Skeletal muscle tissue (tissue), 3 donors: ENCODE measurements at regions not wholly inside any gene's neighbourhood (a gene's known extent, or its start where the extent isn't known, plus 50 kb on each side); places are given as distances from the start of the nearest gene placed in this dataset.

Experiments
- H3K27ac ChIP-seq: one replicate; pipeline ENCODE4 v1.7.0; 2013; ENCODE audit warnings: mild to moderate bottlenecking, low read depth, low read length, inconsistent platforms
- H3K27me3 ChIP-seq, 3 donors: one replicate each; pipeline ENCODE4 v1.7.0; 2013; ENCODE audit warnings: low read length in 3 of 3; ENCODE audit not compliant: control insufficient read depth in 3 of 3, insufficient read depth in 3 of 3
- H3K36me3 ChIP-seq, 3 donors: one replicate each; pipeline ENCODE4 v1.7.0; 2013; ENCODE audit warnings: low read length in 3 of 3; ENCODE audit not compliant: control insufficient read depth in 3 of 3, insufficient read depth in 3 of 3
- H3K4me1 ChIP-seq, 3 donors: one replicate each; pipeline ENCODE4 v1.7.0; 2013; ENCODE audit warnings: low read length in 3 of 3, mild to moderate bottlenecking in 3 of 3; ENCODE audit not compliant: control insufficient read depth in 3 of 3, insufficient read depth in 3 of 3
- H3K4me3 ChIP-seq, 3 donors: one replicate each; pipeline ENCODE4 v1.7.0; 2013; ENCODE audit warnings: low read length in 3 of 3
- H3K9ac ChIP-seq, 3 donors: one replicate each; pipeline ENCODE4 v1.7.0; 2013; ENCODE audit warnings: low read length in 3 of 3, mild to moderate bottlenecking in 3 of 3, moderate library complexity in 2 of 3, low read depth in 1 of 3
- H3K9me3 ChIP-seq, 3 donors: one replicate each; pipeline ENCODE4 v1.7.0; 2013; ENCODE audit warnings: low read length in 3 of 3; ENCODE audit not compliant: control insufficient read depth in 3 of 3
- donor health status: Osteomylitis.

DNA sequence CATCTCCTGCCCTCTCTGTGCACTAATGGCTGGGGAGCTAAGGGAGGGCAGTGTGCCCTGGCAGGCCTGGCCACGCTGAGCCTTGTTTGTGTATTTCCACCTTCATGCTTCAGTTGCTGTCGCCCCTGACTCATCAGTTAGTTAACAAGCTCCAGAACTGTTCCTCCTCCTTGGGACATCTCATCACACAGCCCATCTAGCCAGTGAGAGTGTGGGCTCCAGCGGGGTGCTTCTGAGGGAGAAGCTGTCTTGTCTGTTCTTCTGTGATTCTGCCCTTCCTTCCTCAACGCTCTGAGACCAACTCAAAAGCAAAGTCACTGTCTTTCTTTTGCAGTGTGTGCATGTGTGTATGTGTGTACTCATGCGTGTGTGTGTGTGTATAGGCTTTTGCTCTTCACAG lies 58.3 kb upstream of the CPEB4 start:
- Histone ChIP-seq H3K4me1 (peaks cover 21 to 27% (median 23%) of the 10 kb centered on the region in 3 donors), H3K4me3 (no peak overlapping the region), H3K27ac (no peak overlapping the region), H3K36me3 (no peaks in the 10 kb centered on the region), H3K9ac (no peak overlapping the region), H3K27me3 (no peaks in the 10 kb centered on the region), H3K9me3 (no peaks in the 10 kb centered on the region)

DNA sequence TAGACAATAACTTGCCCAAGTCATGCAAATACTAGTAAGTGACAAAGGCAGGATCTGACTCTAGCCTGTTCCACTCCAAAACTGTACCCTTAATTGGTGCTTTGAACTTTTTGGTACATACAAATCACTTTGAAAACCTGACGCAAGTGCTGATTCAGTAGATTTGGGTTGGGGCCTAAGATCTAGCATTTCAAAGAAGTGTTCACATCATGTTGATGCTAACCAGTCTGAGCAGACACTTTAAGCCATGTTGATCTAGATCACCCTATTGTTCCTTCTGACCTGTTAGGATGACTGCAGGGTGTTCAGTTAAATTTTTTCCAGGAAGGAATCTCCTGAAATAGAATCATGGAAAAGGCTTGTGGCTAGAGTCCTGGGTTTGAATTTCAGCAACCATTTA lies 57.7 kb upstream of the CPEB4 start:
- Histone ChIP-seq H3K9ac (no peak overlapping the region), H3K27ac (no peak overlapping the region), H3K4me3 (no peak overlapping the region), H3K9me3 (no peaks in the 10 kb centered on the region), H3K36me3 (no peaks in the 10 kb centered on the region), H3K27me3 (no peaks in the 10 kb centered on the region), H3K4me1 (peaks cover 23 to 27% (median 26%) of the 10 kb centered on the region in 3 donors)

- peaks cover 26 to 32% (median 30%) of the 10 kb centered on the region in 3 donors for H3K4me1 ChIP-seq
- H3K27ac ChIP-seq = no peak overlapping the region
- H3K27me3 ChIP-seq = no peaks in the 10 kb centered on the region
- no peak overlapping the region for H3K9ac ChIP-seq
- no peaks in the 10 kb centered on the region for H3K9me3 ChIP-seq
- H3K36me3 ChIP-seq = no peaks in the 10 kb centered on the region
- H3K4me3 ChIP-seq = no peak overlapping the region
These were observed 56.8 kb upstream of the CPEB4 start for GRCh38 chr5:173831196-173831914.

GRCh38 chr5:173832386-173832785 lies 55.8 kb upstream of the CPEB4 start:
- no peaks in the 10 kb centered on the region for H3K36me3 ChIP-seq
- H3K9ac ChIP-seq = no peak overlapping the region
- H3K4me1 ChIP-seq = peaks cover 26 to 32% (median 30%) of the 10 kb centered on the region in 3 donors
- H3K27me3 ChIP-seq = no peaks in the 10 kb centered on the region
- no peak overlapping the region for H3K4me3 ChIP-seq
- no peak overlapping the region for H3K27ac ChIP-seq
- H3K9me3 ChIP-seq = no peaks in the 10 kb centered on the region

GRCh38 chr5:173833196-173833985 lies 54.8 kb upstream of the CPEB4 start:
- H3K9me3 ChIP-seq = no peaks in the 10 kb centered on the region
- H3K4me1 ChIP-seq = peaks cover 26 to 32% (median 30%) of the 10 kb centered on the region in 3 donors
- H3K9ac ChIP-seq = no peak overlapping the region
- no peaks in the 10 kb centered on the region for H3K36me3 ChIP-seq
- H3K4me3 ChIP-seq = peak overlapping the region in 1 of 3 donors; percentile 31
- H3K27ac ChIP-seq = peak overlapping the region; percentile 6
- H3K27me3 ChIP-seq = no peaks in the 10 kb centered on the region

DNA sequence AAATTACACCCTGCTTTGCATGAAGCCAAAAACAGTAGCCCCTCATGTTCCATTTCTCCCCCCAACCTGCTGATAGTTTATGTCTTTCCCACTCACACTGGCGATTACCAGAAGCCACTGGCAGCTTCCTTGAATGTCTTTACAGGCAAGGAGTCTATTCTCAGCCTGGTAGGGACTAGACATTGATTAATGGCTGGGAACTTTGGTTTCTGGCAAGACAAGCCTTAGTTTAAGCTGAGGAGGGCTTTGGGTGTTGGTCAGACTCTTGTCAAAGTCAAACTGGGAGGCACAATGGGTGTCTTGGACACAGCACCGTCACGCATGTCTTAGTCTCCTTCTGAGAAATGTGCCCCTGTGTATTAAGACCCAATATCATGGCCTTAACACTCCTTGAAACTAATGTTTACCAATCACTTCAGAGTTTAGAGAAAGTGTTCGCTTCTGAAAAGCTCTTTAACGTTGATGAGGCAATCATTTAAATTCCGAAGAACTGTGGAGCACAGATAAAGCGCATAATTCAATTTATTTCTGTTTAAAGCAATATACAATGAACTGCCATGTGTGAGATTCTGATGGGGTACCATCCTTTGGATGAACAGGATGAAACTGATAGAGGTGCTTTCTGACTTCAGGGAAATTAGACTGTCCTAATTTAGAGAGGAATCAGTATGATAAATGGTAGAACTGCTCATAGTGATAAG lies 53.9 kb upstream of the CPEB4 start:
- Histone ChIP-seq H3K4me1 (peaks cover 26 to 32% (median 30%) of the 10 kb centered on the region in 3 donors), H3K9ac (no peak overlapping the region), H3K9me3 (no peaks in the 10 kb centered on the region), H3K36me3 (no peaks in the 10 kb centered on the region), H3K27ac (peak overlapping the region; percentile 6), H3K27me3 (no peaks in the 10 kb centered on the region), H3K4me3 (no peak overlapping the region)

- Histone ChIP-seq H3K36me3 (no peaks in the 10 kb centered on the region), H3K4me1 (peaks cover 28 to 37% (median 31%) of the 10 kb centered on the region in 3 donors), H3K4me3 (peak overlapping the region in 1 of 3 donors; percentile 36), H3K27ac (peak overlapping the region; percentile 51), H3K27me3 (no peaks in the 10 kb centered on the region), H3K9ac (no peak overlapping the region), H3K9me3 (no peaks in the 10 kb centered on the region)
These were observed 53.0 kb upstream of the CPEB4 start for GRCh38 chr5:173835131-173835530.

- peaks cover 29 to 39% (median 36%) of the 10 kb centered on the region in 3 donors for H3K4me1 ChIP-seq
These were observed 52.5 kb upstream of the CPEB4 start for GRCh38 chr5:173835661-173836060.

DNA sequence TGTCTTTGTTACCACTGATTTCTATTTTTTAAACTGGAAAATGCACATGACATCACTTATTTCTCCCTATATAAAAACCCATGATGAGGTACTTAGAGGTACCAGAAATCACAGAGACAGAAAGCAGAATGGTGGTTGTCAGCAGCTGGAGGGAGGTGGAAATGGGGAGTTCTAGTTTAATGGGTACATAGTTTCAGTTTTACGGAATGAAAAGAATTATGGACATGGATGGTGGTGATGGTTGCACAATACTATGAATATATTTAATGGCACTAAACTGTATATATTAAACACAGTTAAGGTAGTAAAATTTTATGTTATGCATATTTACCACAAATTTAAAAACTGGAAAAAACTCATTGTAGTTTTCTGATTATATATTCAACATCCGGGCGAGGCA lies 50.5 kb upstream of the CPEB4 start:
- Histone ChIP-seq H3K9me3 (no peaks in the 10 kb centered on the region), H3K4me3 (no peak overlapping the region), H3K9ac (no peak overlapping the region), H3K4me1 (peaks cover 28 to 43% (median 36%) of the 10 kb centered on the region in 3 donors), H3K27me3 (no peaks in the 10 kb centered on the region), H3K27ac (no peak overlapping the region), H3K36me3 (no peaks in the 10 kb centered on the region)

More at GRCh38 chr5:173835661-173836060, 52.5 kb upstream of the CPEB4 start:
- H3K27me3 ChIP-seq = no peaks in the 10 kb centered on the region
- H3K4me3 ChIP-seq = peak overlapping the region in 1 of 3 donors; percentile 36
- no peaks in the 10 kb centered on the region for H3K9me3 ChIP-seq
- peak overlapping the region; percentile 51 for H3K27ac ChIP-seq
- H3K9ac ChIP-seq = no peak overlapping the region
- no peaks in the 10 kb centered on the region for H3K36me3 ChIP-seq
